BLaER1 (cell line): ENCODE measurements at regions not wholly inside any gene's neighbourhood (a gene's known extent, or its start where the extent isn't known, plus 50 kb on each side); places are given as distances from the start of the nearest gene placed in this dataset.
A peak's percentile ranks its signal among the peaks of the same experiment; 100 is the strongest.

Experiments
- H3K27ac ChIP-seq: shearing (Covaris generic); formaldehyde crosslinking; 2 replicates; pipeline ENCODE4 v1.8.1; 2022
- H3K27me3 ChIP-seq: shearing (Covaris generic); formaldehyde crosslinking; 2 replicates; pipeline ENCODE4 v1.8.1; 2022
- H3K36me3 ChIP-seq: shearing (Covaris generic); formaldehyde crosslinking; 2 replicates; pipeline ENCODE4 v1.8.1; 2022
- H3K4me1 ChIP-seq: shearing (Covaris generic); formaldehyde crosslinking; 2 replicates; pipeline ENCODE4 v1.8.1; 2022
- H3K4me2 ChIP-seq: shearing (Covaris generic); formaldehyde crosslinking; 2 replicates; pipeline ENCODE4 v1.8.1; 2022
- H3K4me3 ChIP-seq: shearing (Covaris generic); formaldehyde crosslinking; 2 replicates; pipeline ENCODE4 v1.8.1; 2022
- H3K9ac ChIP-seq: shearing (Covaris generic); formaldehyde crosslinking; 2 replicates; pipeline ENCODE4 v1.8.1; 2022
- H3K9me3 ChIP-seq: shearing (Covaris generic); formaldehyde crosslinking; 2 replicates; pipeline ENCODE4 v1.8.1; 2022
- H4K20me1 ChIP-seq: shearing (Covaris generic); formaldehyde crosslinking; 2 replicates; pipeline ENCODE4 v1.8.1; 2022
- Cebpa-rat ChIP-seq: shearing (Covaris generic); IDR thresholded peaks from 2 replicates; pipeline ENCODE4 v1.8.1; 2022

GRCh38 chr11:64475145-64475544, 80.6 kb upstream of the SLC22A11 start:
- no peak for TF ChIP-seq Cebpa-rat
- H3K9ac ChIP-seq, result no peak overlapping the region
- no peaks in the 10 kb centered on the region for H4K20me1 ChIP-seq
- H3K4me2 ChIP-seq, result no peak overlapping the region
- H3K27me3 ChIP-seq, result no peaks in the 10 kb centered on the region
- no peak overlapping the region for H3K27ac ChIP-seq
- H3K9me3 ChIP-seq, result no peaks in the 10 kb centered on the region
- no peak overlapping the region for H3K4me3 ChIP-seq
- peaks cover 23% of the 10 kb centered on the region for H3K4me1 ChIP-seq
- H3K36me3 ChIP-seq, result no peaks in the 10 kb centered on the region

- peak overlapping the region; percentile 8; the same call in 1 of the 2 replicates for H3K27ac ChIP-seq
- no peak overlapping the region for H3K9ac ChIP-seq
- H3K4me3 ChIP-seq, result no peak overlapping the region
- H3K4me1 ChIP-seq, result peaks cover 23% of the 10 kb centered on the region
- no peaks in the 10 kb centered on the region for H3K27me3 ChIP-seq
- no peaks in the 10 kb centered on the region for H4K20me1 ChIP-seq
- TF ChIP-seq Cebpa-rat, result no peak
- no peaks in the 10 kb centered on the region for H3K9me3 ChIP-seq
- H3K36me3 ChIP-seq, result no peaks in the 10 kb centered on the region
- peak overlapping the region; percentile 21 for H3K4me2 ChIP-seq
These were observed 78.9 kb upstream of the SLC22A11 start for GRCh38 chr11:64476881-64477280.

- H4K20me1 ChIP-seq, result no peaks in the 10 kb centered on the region
- peaks cover 23% of the 10 kb centered on the region for H3K4me1 ChIP-seq
- TF ChIP-seq Cebpa-rat, result no peak
- no peak overlapping the region for H3K27ac ChIP-seq
- no peaks in the 10 kb centered on the region for H3K9me3 ChIP-seq
- H3K36me3 ChIP-seq, result no peaks in the 10 kb centered on the region
- H3K4me3 ChIP-seq, result no peak overlapping the region
- H3K4me2 ChIP-seq, result peak overlapping the region; percentile 51; the same call in 1 of the 2 replicates
- H3K9ac ChIP-seq, result no peak overlapping the region
- no peaks in the 10 kb centered on the region for H3K27me3 ChIP-seq
These were observed 78.1 kb upstream of the SLC22A11 start for GRCh38 chr11:64477675-64478074.

GRCh38 chr11:64482588-64482987, 73.2 kb upstream of the SLC22A11 start:
- TF ChIP-seq Cebpa-rat, result no peak
- Histone ChIP-seq H3K9me3 (no peaks in the 10 kb centered on the region), H3K4me3 (no peak overlapping the region)

GRCh38 chr11:64484191-64485022, 71.3 kb upstream of the SLC22A11 start:
- no peaks in the 10 kb centered on the region for H3K27me3 ChIP-seq

More at GRCh38 chr11:64482588-64482987, 73.2 kb upstream of the SLC22A11 start:
- Histone ChIP-seq H3K4me1 (peaks cover 33% of the 10 kb centered on the region), H4K20me1 (no peaks in the 10 kb centered on the region), H3K4me2 (no peak overlapping the region), H3K36me3 (no peaks in the 10 kb centered on the region), H3K9ac (no peak overlapping the region), H3K27ac (no peak overlapping the region), H3K27me3 (no peaks in the 10 kb centered on the region)

GRCh38 chr11:64485074-64485473, 70.7 kb upstream of the SLC22A11 start:
- no peaks in the 10 kb centered on the region for H4K20me1 ChIP-seq
- H3K36me3 ChIP-seq, result no peaks in the 10 kb centered on the region
- no peak overlapping the region for H3K4me3 ChIP-seq
- H3K27me3 ChIP-seq, result no peaks in the 10 kb centered on the region
- no peak overlapping the region for H3K27ac ChIP-seq
- no peaks in the 10 kb centered on the region for H3K9me3 ChIP-seq
- TF ChIP-seq Cebpa-rat, result no peak
- peaks cover 30% of the 10 kb centered on the region for H3K4me1 ChIP-seq
- H3K4me2 ChIP-seq, result no peak overlapping the region
- H3K9ac ChIP-seq, result no peak overlapping the region

More at GRCh38 chr11:64484191-64485022, 71.3 kb upstream of the SLC22A11 start:
- no peak for TF ChIP-seq Cebpa-rat
- Histone ChIP-seq H3K9me3 (no peaks in the 10 kb centered on the region), H3K27ac (no peak overlapping the region), H3K9ac (no peak overlapping the region), H3K36me3 (no peaks in the 10 kb centered on the region), H3K4me2 (no peak overlapping the region; the same call in 1 of the 2 replicates), H3K4me3 (no peak overlapping the region), H4K20me1 (no peaks in the 10 kb centered on the region), H3K4me1 (peaks cover 24% of the 10 kb centered on the region)

- peaks cover 5% of the 10 kb centered on the region; the same call in 1 of the 2 replicates for H3K9me3 ChIP-seq
- H3K36me3 ChIP-seq, result no peaks in the 10 kb centered on the region
- no peak overlapping the region for H3K27ac ChIP-seq
- peak overlapping the region; percentile 25; the same call in 1 of the 2 replicates for H3K4me3 ChIP-seq
- no peak for TF ChIP-seq Cebpa-rat
- H3K9ac ChIP-seq, result no peak overlapping the region
- H4K20me1 ChIP-seq, result no peaks in the 10 kb centered on the region
- peak overlapping the region; percentile 89 for H3K4me2 ChIP-seq
- H3K27me3 ChIP-seq, result no peaks in the 10 kb centered on the region
- peaks cover 62% of the 10 kb centered on the region for H3K4me1 ChIP-seq
These were observed 65.8 kb upstream of the SLC22A11 start for GRCh38 chr11:64489831-64490441.

- Histone ChIP-seq H3K27me3 (no peaks in the 10 kb centered on the region), H3K9me3 (peaks cover 5% of the 10 kb centered on the region; the same call in 1 of the 2 replicates), H3K36me3 (no peaks in the 10 kb centered on the region), H3K9ac (no peak overlapping the region), H3K4me1 (peaks cover 59% of the 10 kb centered on the region), H3K4me2 (peak overlapping the region; percentile 89), H3K27ac (peak overlapping the region; percentile 60; the same call in 1 of the 2 replicates), H4K20me1 (no peaks in the 10 kb centered on the region), H3K4me3 (peak overlapping the region; percentile 25; the same call in 1 of the 2 replicates)
- TF ChIP-seq Cebpa-rat, result no peak
These were observed 65.1 kb upstream of the SLC22A11 start for GRCh38 chr11:64490562-64491216.

GRCh38 chr11:64492561-64492960, 63.2 kb upstream of the SLC22A11 start:
- peak overlapping the region; percentile 65 for H3K4me2 ChIP-seq
- H3K4me1 ChIP-seq, result peaks cover 46% of the 10 kb centered on the region
- H3K9ac ChIP-seq, result no peak overlapping the region
- H4K20me1 ChIP-seq, result no peaks in the 10 kb centered on the region
- H3K4me3 ChIP-seq, result no peak overlapping the region
- no peaks in the 10 kb centered on the region for H3K27me3 ChIP-seq
- no peak for TF ChIP-seq Cebpa-rat
- peaks cover 9% of the 10 kb centered on the region; the same call in 1 of the 2 replicates for H3K9me3 ChIP-seq
- no peaks in the 10 kb centered on the region for H3K36me3 ChIP-seq
- H3K27ac ChIP-seq, result no peak overlapping the region
